Right renal cortex interstitium (tissue), 3 donors: ENCODE measurements at regions not wholly inside any gene's neighbourhood (a gene's known extent, or its start where the extent isn't known, plus 50 kb on each side); places are given as distances from the start of the nearest gene placed in this dataset.

ENCODE experiments used
- DNase-seq, 3 donors: peaks; one replicate each; pipeline ENCODE4 v3.0.0-alpha.2; 2013; ENCODE audit warnings: low read depth in 3 of 3, low spot score in 2 of 3

GRCh38 chr6:167672738-167673137, 154.0 kb upstream of the AFDN start:
- no peak for DNase-seq

GRCh38 chr6:167673946-167674345, 152.8 kb upstream of the AFDN start:
- DNase-seq = no peak

- no peak for DNase-seq
These were observed 152.2 kb upstream of the AFDN start for GRCh38 chr6:167674486-167674885.

- peak in 1 of 3 donors; percentile 55 for DNase-seq
These were observed 150.6 kb upstream of the AFDN start for GRCh38 chr6:167676000-167676665.

- DNase-seq = no peak
These were observed 149.9 kb upstream of the AFDN start for GRCh38 chr6:167676666-167677421.

- DNase-seq = no peak
These were observed 149.3 kb upstream of the AFDN start for GRCh38 chr6:167677422-167677789.

- no peak for DNase-seq
These were observed 148.3 kb upstream of the AFDN start for GRCh38 chr6:167678102-167679101.

GRCh38 chr6:167679122-167679736, 147.5 kb upstream of the AFDN start:
- DNase-seq = no peak

- no peak for DNase-seq
These were observed 146.7 kb upstream of the AFDN start for GRCh38 chr6:167679790-167680604.

GRCh38 chr6:167680605-167681149, 146.0 kb upstream of the AFDN start:
- no peak for DNase-seq

GRCh38 chr6:167682125-167682524, 144.6 kb upstream of the AFDN start:
- no peak for DNase-seq

- DNase-seq = no peak
These were observed 144.1 kb upstream of the AFDN start for GRCh38 chr6:167682546-167683027.

GRCh38 chr6:167683028-167683862, 143.5 kb upstream of the AFDN start:
- no peak for DNase-seq

GRCh38 chr6:167684276-167685104, 142.2 kb upstream of the AFDN start:
- no peak for DNase-seq

- no peak for DNase-seq
These were observed 141.1 kb upstream of the AFDN start for GRCh38 chr6:167685654-167686053.

- DNase-seq = no peak
These were observed 140.4 kb upstream of the AFDN start for GRCh38 chr6:167686204-167686893.

GRCh38 chr6:167687116-167687725, 139.5 kb upstream of the AFDN start:
- DNase-seq = no peak
